UCSD-AML1 (cell line): ENCODE measurements at regions not wholly inside any gene's neighbourhood (a gene's known extent, or its start where the extent isn't known, plus 50 kb on each side); places are given as distances from the start of the nearest gene placed in this dataset.
"Not testable (repeated sequence)": the region's sequence is repeated elsewhere in the genome, so short reads cannot be mapped to it uniquely, and the experiment has no call there.

ENCODE experiments used
- DNase-seq: peaks from one replicate; lab custom pipeline; 2025; ENCODE audit not compliant: unreplicated experiment; lab: John Stamatoyannopoulos, UW

DNA sequence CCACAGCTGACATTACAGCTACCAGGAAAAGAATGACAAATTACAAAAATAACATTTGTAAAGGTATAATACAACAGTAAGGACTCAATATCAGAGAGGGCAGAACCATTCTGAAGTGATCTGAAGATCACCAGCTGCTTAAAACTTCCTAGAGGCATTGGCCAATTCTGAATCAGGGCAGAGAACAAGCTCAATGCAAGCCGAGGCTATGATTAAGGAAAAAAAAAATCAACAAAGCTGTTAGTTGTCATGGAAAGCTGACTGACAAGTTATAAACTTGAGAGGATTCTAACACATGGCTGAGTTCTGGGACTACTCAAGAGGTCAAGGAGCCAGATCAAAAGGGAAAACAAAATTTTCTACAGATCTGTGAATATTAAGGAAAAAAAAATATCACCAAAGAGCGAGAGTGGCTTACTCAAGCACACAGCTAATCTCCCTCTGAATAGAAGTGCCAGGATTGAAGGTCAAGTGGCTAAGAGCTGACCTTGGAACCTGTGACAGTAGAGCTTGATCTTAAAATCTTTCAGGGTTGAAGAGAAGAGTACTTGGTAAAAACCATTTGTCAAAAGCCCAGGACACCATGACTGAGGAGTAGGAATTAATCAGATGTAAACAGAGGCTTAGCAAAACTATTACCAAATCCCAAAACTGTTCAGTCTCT lies 383.4 kb downstream of the USP25 start:
- no peak for DNase-seq

DNA sequence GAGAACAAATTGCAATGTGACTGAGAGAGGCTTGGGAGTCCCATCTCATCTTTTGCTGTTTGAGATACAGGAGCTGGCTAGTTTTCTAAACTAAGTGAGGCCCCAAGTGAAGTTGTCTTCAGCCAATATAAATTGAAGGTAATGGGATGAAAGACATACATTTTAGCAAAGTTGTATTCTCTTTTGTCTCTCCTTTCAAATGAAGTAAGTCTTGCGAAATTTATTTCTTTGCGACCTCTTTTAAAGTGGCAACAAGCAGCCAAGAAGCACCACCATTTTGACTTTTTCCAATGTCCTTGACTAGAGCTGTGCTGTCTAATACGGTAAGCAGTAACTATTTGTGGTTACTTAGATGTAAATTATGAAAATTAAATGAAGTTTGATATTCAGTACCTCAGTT lies 385.7 kb downstream of the USP25 start:
- DNase-seq: no peak

DNA sequence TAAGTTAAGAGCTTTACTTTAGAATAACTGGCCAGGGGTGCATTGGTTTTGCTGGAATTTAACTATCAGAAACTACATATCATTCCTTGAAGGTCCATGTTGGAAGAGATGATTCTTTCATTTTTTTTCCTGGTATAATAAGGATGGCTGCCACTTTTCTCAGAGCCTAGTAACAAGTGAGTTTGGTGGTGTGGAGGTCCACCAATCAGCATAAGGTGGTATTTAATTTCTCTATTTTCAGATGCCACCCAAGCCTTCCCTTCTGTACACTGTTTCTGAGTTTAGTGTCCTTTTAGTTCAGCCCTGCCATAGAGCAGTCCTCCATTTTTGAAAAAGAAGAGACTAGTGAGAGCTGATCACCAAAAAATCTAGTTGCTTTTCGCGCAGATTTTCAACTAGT lies 386.3 kb downstream of the USP25 start:
- DNase-seq: no peak

DNA sequence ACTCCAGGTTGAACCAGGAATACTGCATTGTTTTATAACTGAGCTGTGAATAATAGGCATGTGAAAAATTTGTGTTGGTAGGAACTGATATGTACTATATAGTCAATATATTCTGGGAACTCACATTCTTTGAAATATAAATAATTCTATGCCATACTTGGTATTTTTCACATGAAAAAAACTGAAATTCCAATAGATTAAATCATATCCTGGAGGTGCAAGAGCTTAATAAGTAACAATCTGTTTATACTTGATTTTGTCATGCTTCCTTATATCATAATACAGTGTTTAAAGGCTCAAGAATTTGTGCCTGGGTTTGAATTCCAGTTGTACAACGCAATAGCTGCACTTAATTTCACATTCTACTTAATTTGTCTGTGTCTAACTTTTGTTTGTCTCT lies 387.0 kb downstream of the USP25 start:
- DNase-seq: no peak

DNA sequence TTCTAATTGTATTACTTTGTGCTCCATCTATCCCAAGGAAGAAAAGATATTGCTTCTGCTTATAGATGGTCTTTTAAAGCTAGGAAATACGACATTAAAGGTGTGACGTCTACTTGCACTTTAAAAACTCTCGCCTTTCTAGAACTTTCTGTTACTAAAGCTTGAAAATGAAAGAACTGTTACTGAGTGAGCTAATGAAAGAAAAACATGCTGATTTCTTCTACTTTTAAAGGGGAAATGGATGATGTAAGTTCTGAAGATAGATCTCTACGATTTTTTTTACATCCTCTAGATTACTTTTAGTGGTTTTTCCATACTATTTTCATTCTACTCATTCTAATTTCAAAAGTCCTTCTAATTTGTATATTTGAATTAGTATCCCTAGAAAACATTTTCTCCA lies 387.5 kb downstream of the USP25 start:
- DNase-seq: no peak

DNA sequence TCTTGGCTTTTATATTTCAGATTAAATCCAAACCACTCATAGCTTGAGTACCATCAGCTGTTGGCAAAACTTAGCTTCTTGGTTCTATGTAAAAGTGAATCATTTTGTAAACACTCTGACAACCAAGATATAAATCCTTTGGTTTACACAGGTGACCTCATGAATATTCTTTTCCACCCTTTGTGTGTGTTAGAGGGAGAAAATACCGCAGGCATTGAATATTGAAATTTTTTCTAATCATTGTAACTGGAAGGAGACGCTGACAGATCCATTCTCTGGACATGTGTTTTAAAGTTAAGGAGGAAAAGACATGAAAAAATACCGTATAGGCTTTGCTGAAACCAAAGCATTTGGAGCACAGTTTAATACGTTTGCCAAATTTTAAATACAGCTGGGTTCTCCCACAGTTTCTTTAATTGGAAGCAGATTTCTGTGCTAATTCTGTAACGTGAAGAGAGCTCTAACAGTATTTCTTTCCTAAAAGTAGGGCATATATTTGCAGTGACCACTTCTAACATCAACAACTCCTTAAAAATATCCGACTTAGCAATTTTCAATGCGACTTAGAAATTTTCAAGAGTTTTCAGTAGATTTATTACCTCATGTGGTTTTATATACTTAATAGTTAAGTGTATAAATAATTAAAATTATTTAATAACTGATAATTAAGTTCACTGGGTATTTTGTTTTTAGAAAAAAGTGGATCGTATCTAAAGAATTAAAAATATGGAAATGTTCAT lies 388.2 kb downstream of the USP25 start:
- no peak for DNase-seq

DNA sequence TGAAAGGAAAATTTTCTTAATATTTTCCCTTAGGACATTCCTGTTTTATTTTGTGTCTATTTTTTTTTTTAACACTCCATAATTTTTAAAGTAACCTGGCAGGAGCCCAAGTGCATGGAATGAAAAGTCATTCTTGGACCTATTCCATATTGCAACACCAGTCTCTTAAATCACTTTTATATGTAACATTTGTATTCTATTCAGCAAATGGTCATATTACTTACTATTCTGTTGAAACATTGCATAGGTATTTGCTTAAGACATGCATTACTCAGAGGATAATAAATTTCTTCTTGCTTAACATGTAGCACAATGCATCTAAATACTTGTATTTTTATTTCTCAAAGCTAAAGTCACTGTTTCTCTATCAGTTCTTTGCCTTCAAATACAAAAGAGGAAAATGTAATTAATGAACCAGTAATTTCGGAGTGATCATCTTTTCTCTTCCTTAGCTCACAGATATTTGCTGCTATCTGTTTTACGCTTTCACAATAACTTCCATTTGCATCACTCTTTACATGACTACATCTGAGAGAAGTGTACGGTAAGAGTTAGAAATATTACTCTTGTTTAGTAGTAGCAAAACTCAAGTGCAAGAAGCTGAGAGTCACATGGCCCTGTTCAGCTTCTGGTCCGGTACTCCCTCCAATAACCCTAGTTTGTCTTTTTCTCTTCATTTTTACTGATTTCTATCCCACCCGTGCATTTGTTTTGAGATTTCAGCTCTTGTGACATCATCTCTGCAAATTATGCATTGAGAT lies 394.8 kb downstream of the USP25 start:
- DNase-seq: no peak

DNA sequence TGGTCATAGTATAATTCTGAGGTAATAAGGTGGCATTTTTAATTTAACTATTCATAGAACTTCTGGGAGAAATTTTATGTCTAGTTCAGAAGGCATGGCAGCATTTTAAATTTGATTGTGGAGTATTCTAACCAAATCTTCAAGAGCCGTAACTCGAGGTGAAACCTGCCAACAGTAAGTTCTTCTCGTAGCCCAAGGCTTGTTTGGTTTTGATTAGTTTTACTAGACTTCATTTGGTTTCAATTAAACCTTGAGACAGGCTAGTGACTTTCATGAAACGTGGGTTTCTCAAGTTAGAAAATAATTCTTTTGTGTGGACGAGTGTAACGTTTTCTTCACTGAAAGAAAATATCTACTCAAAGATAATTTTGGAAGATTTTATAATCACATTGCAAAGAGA lies 395.5 kb downstream of the USP25 start:
- no peak for DNase-seq

DNA sequence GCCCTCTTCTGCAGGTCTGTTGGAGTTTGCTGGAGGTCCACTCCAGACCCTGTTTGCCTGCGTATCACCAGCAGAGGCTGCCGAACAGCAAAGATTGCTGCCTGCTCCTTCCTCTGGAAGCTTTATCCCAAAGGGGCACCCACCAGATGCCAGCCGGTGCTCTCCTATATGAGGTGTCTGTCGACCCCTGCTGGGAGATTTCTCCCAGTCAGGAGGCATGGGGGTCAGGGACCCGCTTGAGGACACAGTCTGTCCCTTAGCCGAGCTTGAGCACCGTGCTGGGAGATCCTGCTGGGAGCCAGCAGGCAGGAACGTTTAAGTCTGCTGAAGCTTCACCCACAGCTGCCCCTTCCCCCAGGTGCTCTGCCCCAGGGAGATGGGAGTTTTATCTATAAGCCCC lies 402.7 kb downstream of the USP25 start:
- DNase-seq: not testable (repeated sequence)

DNA sequence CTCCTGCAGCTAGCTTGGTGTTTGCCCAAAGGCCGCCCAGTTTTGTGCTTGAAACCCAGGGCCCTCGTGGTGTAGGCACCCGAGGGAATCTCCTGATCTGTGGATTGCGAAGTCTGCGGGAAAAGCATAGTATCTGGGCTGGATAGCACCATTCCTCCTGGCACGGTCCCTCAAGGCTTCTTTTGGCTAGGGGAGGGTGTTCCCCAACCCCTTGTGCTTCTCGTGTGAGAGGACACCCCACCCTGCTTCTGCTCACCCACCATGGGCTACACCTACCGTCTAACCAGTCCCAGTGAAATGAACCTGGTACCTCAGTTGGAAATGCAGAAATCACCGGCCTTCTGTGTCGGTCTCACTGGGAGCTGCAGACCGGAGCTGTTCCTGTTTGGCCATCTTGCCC lies 403.5 kb downstream of the USP25 start:
- DNase-seq: no peak

DNA sequence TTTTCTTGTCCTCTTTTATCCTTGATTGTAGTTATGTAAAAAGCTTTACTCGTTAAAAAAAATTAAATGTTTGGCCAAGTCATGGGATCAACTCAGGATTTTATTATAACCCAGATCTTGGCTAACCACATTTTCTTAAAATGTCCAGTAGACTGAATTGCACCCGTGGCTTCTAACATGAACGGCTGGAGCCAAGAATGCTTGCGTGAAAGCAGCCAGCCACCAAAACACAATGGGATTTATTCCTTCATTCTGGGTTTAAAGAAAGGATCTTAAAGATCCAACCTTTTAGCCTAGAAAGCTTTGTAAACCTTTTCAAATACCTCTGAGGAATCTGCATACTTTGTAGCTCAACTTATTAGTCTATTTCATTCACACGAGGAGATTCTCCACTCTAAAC lies 404.4 kb downstream of the USP25 start:
- no peak for DNase-seq

DNA sequence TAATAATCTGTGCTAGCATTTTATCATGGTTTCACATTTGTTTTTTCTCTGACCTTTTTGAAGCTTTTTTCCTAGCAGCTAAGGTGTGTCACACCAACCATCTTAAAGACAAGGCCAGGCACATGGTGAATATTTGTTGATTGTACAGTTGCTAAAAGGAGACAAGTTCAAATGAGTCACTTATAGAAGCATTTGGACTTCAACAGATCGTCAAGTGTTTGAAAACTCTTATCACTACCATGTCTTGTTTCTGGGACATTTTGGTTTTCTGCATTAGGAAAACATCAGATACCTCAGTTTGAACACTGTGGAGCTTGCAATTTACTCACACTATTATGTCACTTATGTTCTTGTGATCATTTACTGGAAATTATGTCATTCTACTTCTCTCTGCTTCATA lies 407.3 kb downstream of the USP25 start:
- no peak for DNase-seq

DNA sequence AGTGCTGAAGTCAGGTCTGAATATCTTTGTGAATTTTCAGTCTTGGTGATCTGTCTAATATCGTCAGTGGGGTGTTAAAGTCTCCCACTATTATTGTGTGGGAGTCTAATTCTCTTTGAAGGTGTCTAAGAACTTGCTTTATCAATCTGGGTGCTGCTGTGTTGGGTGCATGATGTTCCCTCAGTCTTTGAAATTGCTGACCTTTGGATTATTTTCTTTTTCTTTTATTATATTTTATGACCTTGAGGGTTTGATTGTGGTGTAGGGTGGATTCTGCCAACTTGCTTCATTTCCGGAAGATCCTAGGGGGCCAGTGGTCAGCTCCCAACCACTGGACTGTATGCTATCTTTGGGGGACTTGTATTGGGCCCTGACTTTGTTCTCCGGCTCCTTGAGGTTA lies 415.3 kb downstream of the USP25 start:
- no peak for DNase-seq

DNA sequence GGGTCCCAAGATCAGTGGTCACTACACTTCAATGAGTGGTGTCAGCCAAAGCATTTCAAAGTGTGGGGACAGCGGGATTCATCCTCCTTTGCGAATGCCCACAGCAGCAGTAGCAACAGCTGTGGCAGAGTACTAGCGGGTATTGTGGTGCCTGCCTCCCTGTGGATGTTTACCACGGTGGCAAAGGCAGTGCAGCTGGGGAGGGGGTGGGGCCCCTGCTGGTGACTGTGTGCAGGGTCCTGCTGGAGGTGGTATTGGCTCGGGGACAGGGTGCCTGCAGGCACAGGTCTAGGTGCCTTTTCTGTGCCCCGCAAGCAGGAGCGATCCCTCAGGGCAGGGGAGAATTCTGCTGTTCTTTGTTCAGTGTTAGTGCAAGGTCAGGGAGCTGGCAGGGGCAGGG lies 415.7 kb downstream of the USP25 start:
- DNase-seq: no peak

DNA sequence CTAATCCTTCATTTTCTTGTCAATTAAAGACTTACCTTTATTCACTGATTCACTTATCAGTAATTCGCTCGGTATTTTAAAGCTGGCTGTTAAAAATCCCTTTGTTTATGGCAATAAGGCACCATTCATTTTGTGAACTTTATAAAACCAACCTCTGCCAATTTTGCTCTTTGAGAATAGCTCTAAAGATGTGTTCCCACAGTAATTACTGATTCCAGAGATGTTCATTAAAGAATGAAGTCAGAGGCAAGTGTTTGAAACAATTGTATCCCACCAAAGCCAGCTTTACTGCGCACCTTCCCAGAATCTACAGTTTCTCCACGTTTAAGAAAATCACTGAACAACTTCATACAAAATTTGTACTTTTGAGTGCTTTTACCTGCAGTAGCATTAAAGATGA lies 424.5 kb downstream of the USP25 start:
- no peak for DNase-seq

DNA sequence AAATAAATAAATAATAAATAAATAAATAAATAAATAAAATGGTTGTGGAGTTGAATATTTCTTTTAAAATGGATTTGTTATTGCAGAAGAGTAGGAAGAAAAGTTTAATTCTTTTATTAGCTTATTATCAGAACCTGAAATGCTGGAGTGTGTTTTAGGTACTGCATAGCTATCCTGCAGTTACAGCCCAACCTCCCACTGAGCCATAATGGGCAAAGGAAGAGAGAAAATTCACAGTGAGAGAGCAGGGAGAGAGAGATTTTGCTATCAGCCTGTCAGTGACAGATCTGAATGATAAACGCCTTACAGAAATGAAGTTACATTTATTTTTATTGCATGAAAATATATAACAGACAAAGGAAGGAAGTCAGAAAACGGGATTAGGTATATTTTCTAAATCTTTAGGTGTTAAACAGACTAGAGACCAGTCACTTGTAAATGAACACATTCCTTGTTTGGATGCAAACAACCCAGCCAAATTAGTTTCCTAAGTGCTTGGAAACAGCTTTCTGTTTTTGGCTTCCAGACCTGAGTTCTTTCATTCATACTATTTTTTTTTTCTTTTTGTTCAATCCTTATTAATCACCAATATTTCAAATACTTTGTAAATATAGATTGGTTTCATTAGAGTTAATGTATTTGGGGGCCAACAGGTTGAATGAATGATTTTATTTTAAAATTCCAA lies 425.3 kb downstream of the USP25 start:
- no peak for DNase-seq

DNA sequence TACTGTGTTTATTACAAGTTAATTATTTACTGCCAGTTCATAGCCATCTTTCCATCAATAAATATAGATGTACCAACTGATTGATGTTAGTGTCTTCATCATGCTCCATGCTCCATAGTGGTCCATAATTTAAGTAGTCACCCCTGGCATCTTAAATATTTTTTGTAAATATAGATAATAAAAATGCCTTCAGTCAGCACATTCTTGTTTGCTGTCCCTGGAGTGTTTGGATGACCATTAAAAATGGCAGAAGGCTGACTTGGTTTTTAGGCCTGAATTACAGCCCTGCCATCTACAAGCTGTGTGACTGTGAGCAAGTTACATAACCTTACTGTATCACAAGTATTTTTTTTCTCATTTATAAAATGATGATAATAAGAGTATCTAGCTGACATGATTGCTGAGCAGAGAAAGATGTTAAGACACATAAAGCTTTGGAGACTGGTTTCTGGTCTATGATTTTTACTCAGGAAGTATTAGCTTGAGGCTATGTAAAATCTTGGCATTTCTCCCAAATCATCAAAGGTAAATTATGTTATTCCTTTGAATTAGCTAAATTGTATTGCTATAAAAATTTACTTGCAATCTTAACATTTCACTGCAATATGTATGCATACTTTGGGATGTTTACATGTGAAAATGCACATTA lies 427.2 kb downstream of the USP25 start:
- no peak for DNase-seq

DNA sequence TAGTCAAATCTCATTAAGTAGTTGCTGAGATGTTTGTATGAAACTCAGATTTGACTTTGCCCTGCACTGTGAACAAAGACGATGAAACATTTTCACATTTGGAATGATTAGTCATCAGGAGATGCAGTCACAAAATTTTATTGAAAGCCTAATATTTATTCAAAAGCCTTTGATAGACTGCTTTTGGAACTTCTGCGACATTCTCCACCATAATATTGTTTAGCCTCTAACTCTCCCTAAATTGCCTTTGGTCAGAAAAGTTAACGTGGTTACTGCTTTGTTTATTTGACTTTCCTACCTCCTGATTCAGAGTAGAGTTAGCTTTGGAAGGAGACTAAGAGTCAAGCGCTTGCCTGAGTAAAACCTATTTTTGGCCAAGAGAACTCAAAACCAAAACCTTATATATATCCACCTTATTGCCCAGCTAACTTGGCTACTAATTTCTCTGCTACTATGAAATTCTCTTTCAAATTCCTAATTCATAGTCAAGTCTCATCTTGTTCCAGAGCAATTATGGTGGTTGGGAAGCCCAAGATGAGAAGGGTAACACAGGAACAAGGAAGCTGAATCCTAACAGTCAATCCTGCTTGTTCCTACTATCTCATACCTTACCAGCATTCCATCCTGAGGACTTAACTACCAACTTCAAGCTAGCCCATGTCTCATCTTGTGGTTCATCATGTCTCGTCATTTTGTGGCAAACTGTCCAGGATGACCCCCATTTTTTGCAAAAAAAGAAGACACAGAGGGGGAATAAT lies 429.6 kb downstream of the USP25 start:
- no peak for DNase-seq

DNA sequence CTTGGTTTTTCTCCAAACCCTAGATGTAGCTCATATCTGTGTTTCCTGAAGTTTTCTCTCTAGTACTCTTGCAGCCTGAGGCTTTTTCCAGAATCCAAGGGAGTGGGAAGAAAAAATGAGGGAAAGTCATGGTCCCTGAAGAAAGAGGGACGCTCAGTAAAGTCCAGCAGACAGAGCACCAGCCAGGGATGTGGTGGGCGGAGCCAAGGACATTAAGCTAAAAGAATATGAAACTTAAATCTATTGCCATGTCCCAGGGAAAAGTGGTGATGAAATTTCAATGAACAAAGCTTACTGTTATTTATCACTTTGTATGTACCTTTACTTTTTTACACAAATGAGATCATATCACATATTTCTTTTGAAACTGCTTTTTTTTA lies 430.2 kb downstream of the USP25 start:
- DNase-seq: no peak

DNA sequence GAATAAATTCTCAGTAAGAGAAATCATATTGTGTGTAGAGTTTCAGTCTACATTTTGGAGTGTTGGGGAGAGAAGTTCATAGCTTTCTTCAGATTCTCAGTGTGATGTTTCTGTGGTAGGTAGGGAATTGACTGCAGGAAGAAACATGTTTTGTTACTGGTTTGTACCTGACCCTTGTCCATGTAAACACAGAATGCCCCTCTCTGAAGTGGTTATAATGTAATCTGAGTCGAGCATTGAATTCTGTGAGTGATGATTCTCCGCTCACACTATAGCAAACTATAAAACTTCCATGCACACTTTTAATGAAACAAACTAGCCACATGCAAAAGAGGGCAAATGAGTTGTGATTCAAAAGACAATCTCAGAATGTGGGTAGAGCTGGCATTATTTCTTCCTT lies 433.2 kb downstream of the USP25 start:
- DNase-seq: no peak
